IMR-90 (cell line): ENCODE measurements at regions not wholly inside any gene's neighbourhood (a gene's known extent, or its start where the extent isn't known, plus 50 kb on each side); places are given as distances from the start of the nearest gene placed in this dataset.

ENCODE experiments used
- ATAC-seq: fragments of 200-7000 bp; cut with Tn5 transposase; 2 replicates; pipeline ENCODE4 v1.9.1; 2020; ENCODE audit warnings: low read depth, mild to moderate bottlenecking, moderate library complexity
- BruUV-seq: library from RNA; stranded (reverse); fragments of 400-500 nt; replicated peaks from 2 replicates; lab custom pipeline; 2021; lab: Mats Ljungman, UMichigan
- CTCF ChIA-PET: fragments of 300-600 bp; formaldehyde crosslinking; extraction: SDS; loops from one replicate; lab custom pipeline; 2021; ENCODE audit warnings: antibody characterized with exemption; lab: Yijun Ruan, JAX
- POLR2A ChIA-PET: fragments of 300-600 bp; sonication (Branson Sonifier 250); formaldehyde crosslinking; loops from one replicate; lab custom pipeline; 2022; ENCODE audit warnings: antibody characterized with exemption; ENCODE audit not compliant: unreplicated experiment; lab: Charles Lee
- DNase-seq: peaks from one replicate; pipeline ENCODE4 v3.0.0; 2013
- H2AFZ ChIP-seq: replicated peaks from 2 replicates; pipeline ENCODE3; 2013; ENCODE audit warnings: low read length, mild to moderate bottlenecking; ENCODE audit not compliant: poor library complexity
- H2AK5ac ChIP-seq: 2 replicates; pipeline ENCODE4 v1.6.1; 2013; ENCODE audit warnings: low read depth, low read length, inconsistent platforms
- H2AK9ac ChIP-seq: replicated peaks from 2 replicates; pipeline ENCODE3; 2013; ENCODE audit warnings: mild to moderate bottlenecking, low read depth, low read length, moderate library complexity; ENCODE audit not compliant: poor library complexity
- H2BK120ac ChIP-seq: 2 replicates; pipeline ENCODE4 v1.6.1; 2013; ENCODE audit warnings: low read depth, low read length, inconsistent platforms
- H2BK15ac ChIP-seq: 3 replicates; pipeline ENCODE4 v1.6.1; 2013; ENCODE audit warnings: low read depth, low read length, inconsistent platforms
- H2BK20ac ChIP-seq: 2 replicates; pipeline ENCODE4 v1.6.1; 2013; ENCODE audit warnings: low read depth, mild to moderate bottlenecking, inconsistent platforms, low read length, moderate library complexity
- H2BK5ac ChIP-seq: 2 replicates; pipeline ENCODE4 v1.6.1; 2013; ENCODE audit warnings: mild to moderate bottlenecking, low read depth, low read length, inconsistent platforms; ENCODE audit not compliant: poor library complexity, severe bottlenecking
- H3K14ac ChIP-seq: replicated peaks from 2 replicates; pipeline ENCODE4 v1.6.1; 2013; ENCODE audit warnings: low read depth, low read length, inconsistent platforms
- H3K18ac ChIP-seq: 2 replicates; pipeline ENCODE4 v1.6.1; 2013; ENCODE audit warnings: low read depth, low read length, control low read depth
- H3K23ac ChIP-seq: 2 replicates; pipeline ENCODE4 v1.6.1; 2013; ENCODE audit warnings: low read depth, low read length, inconsistent platforms
- H3K27ac ChIP-seq: 2 replicates; pipeline ENCODE4 v1.5.1; 2013; ENCODE audit warnings: mild to moderate bottlenecking, control low read depth, low read length; ENCODE audit not compliant: insufficient read depth
- H3K27me3 ChIP-seq: 2 replicates; pipeline ENCODE4 v1.6.1; 2013; ENCODE audit warnings: low read length; ENCODE audit not compliant: control insufficient read depth, insufficient read depth
- H3K36me3 ChIP-seq: 2 replicates; pipeline ENCODE4 v1.6.1; 2013; ENCODE audit warnings: low read length, mixed read lengths; ENCODE audit not compliant: control insufficient read depth, insufficient read depth
- H3K4ac ChIP-seq: 2 replicates; pipeline ENCODE4 v1.6.1; 2013; ENCODE audit warnings: low read depth, low read length, inconsistent platforms
- H3K4me1 ChIP-seq: 2 replicates; pipeline ENCODE4 v1.6.1; 2013; ENCODE audit warnings: low read length, mixed read lengths; ENCODE audit not compliant: control insufficient read depth, insufficient read depth
- H3K4me2 ChIP-seq: 2 replicates; pipeline ENCODE4 v1.6.1; 2013; ENCODE audit warnings: low read depth, mild to moderate bottlenecking, control low read depth, low read length, moderate library complexity
- H3K4me3 ChIP-seq: 2 replicates; pipeline ENCODE4 v1.5.1; 2013; ENCODE audit warnings: low read depth, mild to moderate bottlenecking, control low read depth, low read length, moderate library complexity; ENCODE audit not compliant: insufficient read depth
- H3K56ac ChIP-seq: 2 replicates; pipeline ENCODE4 v1.6.1; 2013; ENCODE audit warnings: low read length, inconsistent platforms; ENCODE audit not compliant: insufficient read depth; ENCODE audit errors: extremely low read depth
- H3K79me1 ChIP-seq, 2 experiments: 2 replicates each; pipeline ENCODE4 v1.6.1; 2013; ENCODE audit warnings: low read length in 2 of 2, inconsistent platforms in 1 of 2, low read depth in 1 of 2
- H3K9ac ChIP-seq: 2 replicates; pipeline ENCODE4 v1.6.1; 2013; ENCODE audit warnings: low read depth, low read length, control low read depth
- H3K9me1 ChIP-seq: 2 replicates; pipeline ENCODE4 v1.6.1; 2013; ENCODE audit warnings: low read length, inconsistent platforms; ENCODE audit not compliant: insufficient read depth
- H3K9me3 ChIP-seq: 2 replicates; pipeline ENCODE4 v1.6.1; 2013; ENCODE audit warnings: low read length; ENCODE audit not compliant: control insufficient read depth, insufficient read depth
- H4K20me1 ChIP-seq: 2 replicates; pipeline ENCODE4 v1.6.1; 2013; ENCODE audit warnings: low read length, inconsistent platforms; ENCODE audit not compliant: insufficient read depth
- H4K5ac ChIP-seq: 2 replicates; pipeline ENCODE4 v1.6.1; 2013; ENCODE audit warnings: mild to moderate bottlenecking, low read depth, low read length, control low read depth
- H4K8ac ChIP-seq, 2 experiments: 2 replicates each; pipeline ENCODE4 v1.6.1; 2013; ENCODE audit warnings: low read depth in 2 of 2, low read length in 2 of 2, control low read depth in 1 of 2, inconsistent platforms in 1 of 2
- H4K91ac ChIP-seq: 2 replicates; pipeline ENCODE4 v1.6.1; 2013; ENCODE audit warnings: low read depth, low read length, inconsistent platforms; ENCODE audit not compliant: insufficient read depth
- BHLHE40 ChIP-seq: fragments of 150-350 bp; IDR thresholded peaks from 2 replicates; pipeline ENCODE4 v1.6.1; 2016; ENCODE audit warnings: mild to moderate bottlenecking, low read depth, low read length
- CEBPB ChIP-seq: IDR thresholded peaks from 2 replicates; pipeline ENCODE4 v1.6.1; 2012; ENCODE audit warnings: low read depth, low read length, improper control_type of control experiment
- CHD1 ChIP-seq: IDR thresholded peaks from 2 replicates; pipeline ENCODE4 v1.6.1; 2012; ENCODE audit warnings: low read depth, low read length, improper control_type of control experiment
- CTCF ChIP-seq: conservative IDR thresholded peaks from 2 replicates; pipeline ENCODE4 v1.5.1; 2012; ENCODE audit warnings: mild to moderate bottlenecking, low read depth, low read length, improper control_type of control experiment
- ELK1 ChIP-seq: fragments of 150-350 bp; IDR thresholded peaks from 2 replicates; pipeline ENCODE4 v1.6.1; 2016; ENCODE audit warnings: low read depth, mild to moderate bottlenecking, low read length, moderate library complexity, borderline replicate concordance
- FOS ChIP-seq: fragments of 150-350 bp; IDR thresholded peaks from 2 replicates; pipeline ENCODE4 v1.6.1; 2016; ENCODE audit warnings: low read depth, low read length
- MAFK ChIP-seq: IDR thresholded peaks from 2 replicates; pipeline ENCODE4 v1.6.1; 2012; ENCODE audit warnings: low read depth, low read length, improper control_type of control experiment
- MAZ ChIP-seq: IDR thresholded peaks from 2 replicates; pipeline ENCODE4 v1.6.1; 2012; ENCODE audit warnings: low read depth, mild to moderate bottlenecking, low read length, improper control_type of control experiment, moderate library complexity, borderline replicate concordance
- MXI1 ChIP-seq: IDR thresholded peaks from 2 replicates; pipeline ENCODE4 v1.6.1; 2012; ENCODE audit warnings: low read depth, mild to moderate bottlenecking, low read length, moderate library complexity, borderline replicate concordance
- NFE2L2 ChIP-seq: fragments of 150-350 bp; IDR thresholded peaks from 2 replicates; pipeline ENCODE4 v1.6.1; 2016; ENCODE audit warnings: low read depth, mild to moderate bottlenecking, low read length
- POLR2A ChIP-seq: IDR thresholded peaks from 2 replicates; pipeline ENCODE4 v1.6.1; 2012; ENCODE audit warnings: mild to moderate bottlenecking, low read depth, low read length
- RAD21 ChIP-seq: IDR thresholded peaks from 2 replicates; pipeline ENCODE4 v1.6.1; 2012; ENCODE audit warnings: low read length, improper control_type of control experiment
- RCOR1 ChIP-seq: IDR thresholded peaks from 2 replicates; pipeline ENCODE4 v1.6.1; 2012; ENCODE audit warnings: mild to moderate bottlenecking, low read length, improper control_type of control experiment; ENCODE audit not compliant: insufficient replicate concordance
- RFX5 ChIP-seq: IDR thresholded peaks from 2 replicates; pipeline ENCODE4 v1.8.0; 2012; ENCODE audit warnings: low read depth, mild to moderate bottlenecking, low read length, moderate library complexity
- SMC3 ChIP-seq: fragments of 150-350 bp; IDR thresholded peaks from 2 replicates; pipeline ENCODE4 v1.6.1; 2016; ENCODE audit warnings: low read depth, mild to moderate bottlenecking, antibody characterized with exemption, low read length, moderate library complexity
- USF2 ChIP-seq: fragments of 150-350 bp; IDR thresholded peaks from 2 replicates; pipeline ENCODE4 v1.6.1; 2017; ENCODE audit warnings: mild to moderate bottlenecking, antibody characterized with exemption, low read length, low read depth
- WGBS, 2 experiments: methylation state at CpG; one replicate each; pipeline versions ENCODE4 v1.1.5 to v1.1.7; 2013; ENCODE audit warnings: missing lambda C conversion rate in 2 of 2; ENCODE audit not compliant: insufficient read length in 1 of 2; ENCODE audit errors: extremely low coverage in 2 of 2; 5-methylcytosine and 5-hydroxymethylcytosine counted together
- dilution Hi-C: fragments of 300-500 bp; cut with HindIII; formaldehyde crosslinking; loops from one replicate; pipeline ENCODE4 v1.14.3; 2018; ENCODE audit warnings: low sequenced_read_pairs; ENCODE audit not compliant: unreplicated experiment
- in situ Hi-C: fragments of 300-500 bp; cut with MboI; formaldehyde crosslinking; loops from 3 replicates; pipeline ENCODE4 v1.14.3; 2019; ENCODE audit warnings: low sequenced_read_pairs, inconsistent platforms, mixed read lengths
- intact Hi-C: fragments of 100-400 bp; cut with micrococcal nuclease; formaldehyde crosslinking; loops from 2 replicates; pipeline ENCODE4 v1.10.0; 2022

GRCh38 chr15:96147267-96147666 is 183.2 kb upstream of the NR2F2 start:
- Histone ChIP-seq H3K27me3 (no peaks in the 10 kb centered on the region), H3K56ac (no peak overlapping the region), H3K4me1 (no peaks in the 10 kb centered on the region), H2BK20ac (no peak overlapping the region), H2AK5ac (no peak overlapping the region), H3K27ac (no peak overlapping the region), H4K5ac (no peak overlapping the region), H3K4me3 (no peak overlapping the region), H3K9ac (no peak overlapping the region), H4K8ac (no peak overlapping the region), H2BK120ac (no peak overlapping the region), H3K79me1 (no peaks in the 10 kb centered on the region), H4K20me1 (no peaks in the 10 kb centered on the region), H3K36me3 (no peaks in the 10 kb centered on the region), H4K91ac (no peak overlapping the region), H3K18ac (no peak overlapping the region), H3K4me2 (no peak overlapping the region), H3K9me1 (no peaks in the 10 kb centered on the region), H2BK5ac (no peak overlapping the region), H2BK15ac (no peak overlapping the region), H2AFZ (no peak overlapping the region), H3K14ac (no peak overlapping the region), H3K23ac (no peak overlapping the region), H3K9me3 (no peaks in the 10 kb centered on the region), H2AK9ac (no peak overlapping the region), H3K4ac (no peak overlapping the region)
- no peak for ATAC-seq
- BruUV-seq = no TSS peak
- dilution Hi-C loops (no loop called here), intact Hi-C loops (no loop called here), in situ Hi-C loops (no loop called here)
- DNase-seq = no peak
- CTCF ChIA-PET = no interaction called here
- POLR2A ChIA-PET = interaction anchor here (0.6 kb wide), 1 partner anchor 21 kb away, joined by 3 read pairs; no protein-coding TSS in a partner anchor
- WGBS, 2 experiments = 80% methylated on average over 1 of the region's 3 CpGs; no CpG with 5 or more reads in 1 of the 2 experiments
- TF ChIP-seq ELK1 (no peak), RCOR1 (no peak), RFX5 (no peak), USF2 (no peak), NFE2L2 (no peak), MXI1 (no peak), POLR2A (no peak), CTCF (no peak), CEBPB (no peak), MAFK (no peak), RAD21 (no peak), CHD1 (no peak), MAZ (no peak), FOS (no peak), SMC3 (no peak), BHLHE40 (no peak)
